ENCODE measurements at regions not wholly inside any gene's neighbourhood (a gene's known extent, or its start where the extent isn't known, plus 50 kb on each side); places are given as distances from the start of the nearest gene placed in this dataset.

DNA sequence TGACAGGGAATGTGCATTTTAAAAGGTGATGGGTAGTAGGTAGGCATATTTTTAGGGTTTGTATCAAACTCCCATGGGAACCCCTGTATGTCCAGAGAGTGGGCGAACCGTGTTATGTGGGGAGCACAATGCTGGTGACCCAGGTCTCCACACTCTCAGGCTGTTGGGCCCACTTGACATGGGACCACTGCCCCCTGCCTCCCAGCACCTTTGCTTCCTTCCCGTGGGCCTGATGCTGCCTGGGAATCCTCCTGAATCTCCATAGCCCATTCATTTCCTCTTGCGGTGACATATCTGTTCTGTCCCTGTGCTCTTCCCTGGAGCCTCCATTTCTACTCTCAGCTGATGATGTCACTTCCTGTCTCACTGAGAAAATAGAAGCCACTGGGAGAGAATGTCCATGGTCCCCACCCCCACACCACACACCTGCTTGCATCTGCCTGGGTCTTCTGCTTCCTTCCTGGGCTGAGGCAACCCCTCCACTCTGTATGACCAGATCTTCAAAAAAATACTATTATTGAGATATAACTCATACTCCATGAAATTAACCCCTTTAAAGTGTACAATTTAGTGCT lies 55.8 kb upstream of the THY1 start:
- DNase-seq (ENCODE audit: extremely low read depth in 1 of 2, low read depth in 1 of 2), result no peak

DNA sequence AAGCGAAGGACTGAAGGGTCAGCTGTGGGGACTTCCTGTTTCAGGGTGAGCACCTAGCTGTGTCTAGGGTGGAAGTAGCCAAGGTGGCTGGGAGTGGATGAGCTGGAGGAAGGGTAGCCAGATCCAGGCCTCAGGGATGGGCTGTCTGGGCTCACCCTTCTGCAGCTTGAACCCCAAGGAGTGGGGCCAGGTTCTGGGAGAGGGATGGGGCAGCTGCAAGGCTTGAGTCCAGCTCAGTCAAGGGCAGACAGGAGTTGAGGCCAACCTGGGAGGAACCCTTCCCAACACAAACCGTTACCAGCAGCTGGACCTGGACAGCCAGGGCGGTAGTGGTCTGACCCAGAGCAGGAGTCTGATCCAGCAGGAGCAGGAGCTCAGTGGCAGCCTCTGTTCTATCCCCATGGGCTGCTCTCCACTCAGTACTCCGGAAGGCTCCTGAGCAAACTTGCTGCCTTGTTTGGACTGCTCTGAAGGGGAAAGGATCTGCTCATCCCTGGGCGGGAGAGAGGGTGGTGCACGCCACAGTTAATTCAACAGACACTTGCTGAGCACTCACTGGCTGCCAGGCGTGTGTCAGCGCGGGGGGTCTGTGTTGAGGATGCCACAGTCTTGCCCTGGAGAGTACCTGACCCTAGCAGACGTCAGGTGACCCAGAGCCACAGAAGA lies 53.8 kb upstream of the THY1 start:
- no peak for DNase-seq (ENCODE audit: extremely low read depth in 1 of 2, low read depth in 1 of 2)

GRCh38 chr11:119476038-119476437 lies 53.1 kb upstream of the THY1 start:
- no peak for DNase-seq (ENCODE audit: extremely low read depth in 1 of 2, low read depth in 1 of 2)

DNA sequence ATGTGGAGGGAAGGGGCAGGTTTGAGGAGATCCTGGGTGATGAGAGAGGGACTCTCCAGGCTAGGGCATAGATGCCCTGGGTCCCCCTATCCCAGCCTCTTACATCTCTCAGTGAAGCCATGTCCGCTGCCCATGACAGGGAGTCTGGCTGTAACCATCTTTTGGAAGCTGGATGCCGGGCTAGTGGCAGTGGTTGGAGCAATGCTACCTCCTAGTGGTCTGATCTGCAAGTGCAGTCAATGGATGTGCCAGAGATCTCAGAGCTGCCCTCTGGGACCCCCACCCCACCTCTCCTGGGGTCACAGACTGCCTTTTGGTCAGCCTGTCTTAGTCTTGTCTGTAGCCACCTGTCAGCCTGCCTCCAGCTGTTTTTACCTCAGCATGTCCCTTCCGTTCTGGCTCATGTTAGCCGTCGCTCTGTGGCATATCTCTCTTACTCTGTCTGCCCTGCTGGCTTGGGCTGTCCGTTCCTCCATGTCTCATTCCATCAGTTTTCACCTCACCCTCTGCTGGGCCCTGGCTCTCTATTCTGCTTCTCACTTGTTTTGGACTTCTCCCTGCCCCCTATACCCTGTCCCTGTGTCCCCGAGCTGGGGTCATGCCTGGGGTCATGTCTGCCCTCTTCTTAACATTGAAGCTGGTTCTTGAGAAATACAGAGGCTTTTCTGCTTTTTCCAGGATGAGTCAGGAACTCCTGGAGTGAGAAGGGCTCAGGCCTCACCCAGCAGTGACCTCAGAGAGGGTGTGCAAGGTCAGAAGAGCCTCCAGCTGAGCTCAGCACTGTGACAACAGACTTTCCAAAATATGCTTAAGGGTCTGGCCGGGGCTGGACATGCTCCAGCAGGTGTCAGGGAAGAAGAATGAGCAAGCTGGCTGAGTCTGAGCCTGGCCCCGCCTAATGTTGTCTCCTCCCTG lies 52.0 kb upstream of the THY1 start:
- DNase-seq (ENCODE audit: extremely low read depth in 1 of 2, low read depth in 1 of 2), result peak in 1 of 2 donors; percentile 18

DNA sequence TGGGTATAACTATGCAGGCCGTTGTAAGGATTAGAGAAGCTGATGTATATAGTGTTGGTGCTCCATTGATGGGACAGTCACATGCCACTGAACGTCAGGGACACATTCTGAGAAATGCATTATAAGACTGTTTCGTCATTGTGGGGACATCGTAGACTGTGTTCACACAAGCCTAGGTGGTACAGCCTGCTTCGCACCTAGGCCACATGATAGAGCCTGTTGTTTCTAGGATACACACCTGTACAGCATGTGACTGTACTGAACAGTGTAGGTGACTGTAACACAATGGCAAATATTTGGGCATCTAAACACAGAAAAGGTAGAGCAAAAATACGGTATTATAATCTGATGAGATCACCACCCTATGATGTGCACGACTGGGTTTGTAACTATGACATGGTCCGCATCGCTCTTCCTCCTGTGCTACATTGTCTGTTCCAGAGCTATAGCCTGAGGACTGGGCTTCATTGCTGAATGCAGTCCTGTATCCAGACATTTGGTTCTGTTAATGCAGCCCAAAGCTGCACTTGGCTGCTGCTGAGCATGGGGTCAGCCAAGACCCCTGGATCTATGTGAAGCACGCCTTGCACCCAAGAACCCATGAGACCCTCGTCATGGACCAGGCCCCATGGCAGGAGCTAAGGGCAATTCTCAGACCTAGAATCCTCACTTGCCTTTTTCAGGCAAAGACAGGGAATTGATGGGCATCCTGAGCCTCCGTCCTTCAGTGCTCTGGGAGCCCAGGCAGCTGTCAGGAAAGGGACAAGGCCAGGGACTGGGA lies 51.1 kb upstream of the THY1 start:
- DNase-seq (ENCODE audit: extremely low read depth in 1 of 2, low read depth in 1 of 2), result no peak

GRCh38 chr11:119473226-119473625 lies 50.3 kb upstream of the THY1 start:
- DNase-seq (ENCODE audit: extremely low read depth in 1 of 2, low read depth in 1 of 2), result no peak

DNA sequence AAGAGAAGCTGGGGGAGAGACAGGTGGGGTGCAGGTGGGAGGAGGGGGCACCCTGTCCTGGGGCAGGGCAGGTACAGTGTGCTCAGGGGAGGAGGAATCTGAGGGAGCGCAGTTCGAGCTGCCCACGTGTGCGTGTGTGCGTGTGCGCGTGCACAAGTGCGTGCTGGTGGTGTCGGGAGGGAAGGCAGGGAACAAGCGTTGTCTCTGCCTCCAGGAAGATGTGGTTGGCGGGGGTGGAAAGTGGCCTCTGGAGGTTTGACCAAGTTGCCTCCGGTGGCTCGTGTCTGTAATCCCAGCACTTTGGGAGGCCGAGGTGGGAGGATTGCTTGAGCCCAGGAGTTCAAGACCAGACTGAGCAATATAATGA lies 49.9 kb upstream of the THY1 start:
- DNase-seq (ENCODE audit: extremely low read depth in 1 of 2, low read depth in 1 of 2), result no peak

Measured in stimulated activated CD8-positive, alpha-beta memory T cell treated with anti-CD3 and anti-CD28 coated beads, Interleukin-7, amount 100 ng/mL, for 48 hours (primary cell).